HEK293 (cell line): ENCODE measurements at regions not wholly inside any gene's neighbourhood (a gene's known extent, or its start where the extent isn't known, plus 50 kb on each side); places are given as distances from the start of the nearest gene placed in this dataset.

Source experiments
- ATF2 ChIP-seq: fragments of 450-650 bp; formaldehyde crosslinking; IDR thresholded peaks from 2 replicates; pipeline ENCODE4 v1.5.1; 2016; ENCODE audit warnings: missing biosample characterization, missing genetic modification characterization, low read depth
- BCL11A ChIP-seq: fragments of 450-650 bp; formaldehyde crosslinking; IDR thresholded peaks from 2 replicates; pipeline ENCODE4 v1.5.1; 2016; ENCODE audit warnings: low read depth, missing biosample characterization, missing genetic modification characterization
- CTCF ChIP-seq: fragments of 450-650 bp; formaldehyde crosslinking; IDR thresholded peaks from 2 replicates; pipeline ENCODE4 v1.5.1; 2016; ENCODE audit warnings: missing biosample characterization, missing genetic modification characterization
- KLF8 ChIP-seq: fragments of 450-650 bp; formaldehyde crosslinking; IDR thresholded peaks from 2 replicates; pipeline ENCODE4 v1.5.1; 2016; ENCODE audit warnings: missing biosample characterization, missing genetic modification characterization
- PRDM1 ChIP-seq: fragments of 450-650 bp; formaldehyde crosslinking; IDR thresholded peaks from 2 replicates; pipeline ENCODE4; 2016; ENCODE audit warnings: missing biosample characterization, missing genetic modification characterization
- ZNF114 ChIP-seq: fragments of 450-650 bp; formaldehyde crosslinking; IDR thresholded peaks from 2 replicates; pipeline ENCODE4 v1.5.0; 2017; ENCODE audit warnings: missing biosample characterization, missing genetic modification characterization
- ZNF266 ChIP-seq: fragments of 450-650 bp; formaldehyde crosslinking; IDR thresholded peaks from 2 replicates; pipeline ENCODE4 v1.5.1; 2016; ENCODE audit warnings: missing biosample characterization, missing genetic modification characterization, low read depth
- ZNF274 ChIP-seq, 2 experiments: fragments of 200-500 bp in 1 of 2; fragments of 450-650 bp in 1 of 2; sonication (Bioruptor generic) in 1 of 2; formaldehyde crosslinking in 1 of 2; IDR thresholded peaks; 2 replicates each; pipeline versions ENCODE4 v1.5.1 to v1.6.1; 2014 to 2016; ENCODE audit warnings: borderline replicate concordance in 1 of 2, inconsistent platforms in 1 of 2, low read length in 1 of 2, missing biosample characterization in 1 of 2, missing genetic modification characterization in 1 of 2
- ZNF558 ChIP-seq: fragments of 450-650 bp; formaldehyde crosslinking; IDR thresholded peaks from 2 replicates; pipeline ENCODE4 v1.5.1; 2016; ENCODE audit warnings: missing biosample characterization, missing genetic modification characterization
- ZNF561 ChIP-seq: fragments of 450-650 bp; IDR thresholded peaks from 2 replicates; pipeline ENCODE4 v1.5.1; 2018; ENCODE audit warnings: missing biosample characterization, missing genetic modification characterization, borderline replicate concordance

DNA sequence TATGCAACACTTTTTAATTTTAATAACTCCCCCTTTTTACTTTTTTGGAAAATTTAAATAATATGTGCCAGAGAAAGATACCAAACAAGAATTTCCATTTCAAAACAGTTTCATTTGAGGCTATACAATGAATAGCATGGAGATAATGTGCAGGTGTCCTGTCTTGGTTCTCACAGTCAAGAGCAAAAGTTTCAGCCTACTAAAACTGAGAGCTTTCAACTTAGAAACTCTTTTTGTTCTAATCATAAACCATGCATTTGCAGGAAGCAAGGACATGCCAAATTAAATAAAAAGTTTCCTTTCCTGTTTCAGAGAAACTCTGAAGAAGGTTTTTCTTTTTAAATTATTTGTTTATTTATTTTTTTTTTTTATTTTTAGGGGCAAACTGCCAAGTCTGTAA lies 1165.6 kb upstream of the SEMA6A start:
- TF ChIP-seq ATF2 (tag by site-specific recombination) (no peak), PRDM1 (tag by site-specific recombination) (no peak), ZNF266 (tag by site-specific recombination) (no peak), CTCF (tag by site-specific recombination) (no peak), BCL11A (tag by site-specific recombination) (no peak), ZNF558 (tag by site-specific recombination) (no peak), KLF8 (no peak), ZNF561 (tag by site-specific recombination) (no peak), ZNF114 (tag by site-specific recombination) (no peak), ZNF274 (IDR thresholded peaks at IDR 0.05; ENCODE audit: low read length) (no peak), ZNF274 (tag by site-specific recombination; IDR thresholded peaks at IDR 0.05; ENCODE audit: borderline replicate concordance) (no peak)
